HG03103 (cell line): ENCODE measurements at regions not wholly inside any gene's neighbourhood (a gene's known extent, or its start where the extent isn't known, plus 50 kb on each side); places are given as distances from the start of the nearest gene placed in this dataset.

ENCODE experiments used
- ATAC-seq: cut with Tn5 transposase; IDR thresholded peaks from one replicate; pipeline ENCODE4 v1.9.1; 2021; ENCODE audit warnings: low read depth; ENCODE audit not compliant: unreplicated experiment

DNA sequence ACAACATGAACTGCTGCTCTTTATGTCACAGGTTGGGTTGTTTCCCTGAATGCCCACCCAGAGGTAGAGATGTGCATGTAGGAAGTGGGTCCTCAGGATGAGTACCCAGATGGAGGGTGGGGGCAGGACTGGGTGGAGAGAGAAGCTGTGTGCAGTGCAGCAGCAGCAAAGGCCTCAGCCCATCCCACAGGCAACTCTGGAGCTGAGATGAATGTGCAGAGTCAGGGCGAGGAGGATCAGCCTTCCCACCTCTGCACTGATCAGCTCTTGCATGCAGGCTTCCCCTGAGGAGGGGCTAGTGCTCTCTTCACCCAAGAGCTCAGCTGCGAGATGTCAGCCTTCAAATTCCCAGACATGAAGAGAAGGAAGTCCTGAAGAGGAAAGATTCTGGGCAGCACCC lies 326.2 kb upstream of the RAB6C start:
- ATAC-seq = no peak

DNA sequence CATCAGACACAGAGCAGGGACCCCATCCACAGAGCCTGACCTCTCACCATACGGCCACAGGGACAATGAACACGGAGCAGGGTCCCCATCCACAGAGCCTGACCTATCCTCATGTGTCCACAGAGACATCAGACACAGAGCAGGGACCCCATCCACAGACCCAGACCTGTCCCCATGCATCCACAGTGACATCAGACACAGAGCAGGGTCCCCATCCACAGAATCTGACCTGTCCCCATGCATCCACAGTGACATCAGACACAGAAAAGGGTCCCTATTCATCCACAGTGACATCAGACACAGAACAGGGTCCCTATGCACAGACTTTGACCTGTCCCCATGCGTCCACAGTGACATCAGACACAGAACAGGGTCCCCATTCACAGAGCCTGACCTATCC lies 325.1 kb upstream of the RAB6C start:
- no peak for ATAC-seq

DNA sequence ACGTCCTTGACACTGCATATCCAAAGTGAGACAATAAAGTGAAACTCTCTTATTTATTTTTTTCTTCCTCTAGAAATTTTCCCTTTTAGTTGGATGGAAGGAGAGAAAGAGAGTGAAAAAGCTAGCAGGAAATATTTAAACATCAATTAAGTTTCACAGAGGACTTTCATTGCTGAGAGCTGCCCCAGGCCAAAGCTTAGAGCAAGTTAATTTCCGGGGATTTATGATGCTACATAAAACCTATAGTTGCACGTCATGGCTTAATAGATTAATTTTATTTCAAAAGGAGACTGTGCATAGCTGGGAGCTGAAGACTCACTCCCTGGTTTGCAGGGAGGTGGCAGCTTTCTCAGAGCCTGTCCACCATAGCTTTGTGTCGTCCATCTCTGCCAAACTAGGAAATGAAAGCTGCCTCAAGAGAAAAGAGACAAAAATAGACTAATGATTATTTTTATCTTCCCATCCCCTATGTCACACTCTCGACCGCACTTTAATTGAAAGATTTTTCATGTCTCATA lies 323.3 kb upstream of the RAB6C start:
- ATAC-seq = no peak

DNA sequence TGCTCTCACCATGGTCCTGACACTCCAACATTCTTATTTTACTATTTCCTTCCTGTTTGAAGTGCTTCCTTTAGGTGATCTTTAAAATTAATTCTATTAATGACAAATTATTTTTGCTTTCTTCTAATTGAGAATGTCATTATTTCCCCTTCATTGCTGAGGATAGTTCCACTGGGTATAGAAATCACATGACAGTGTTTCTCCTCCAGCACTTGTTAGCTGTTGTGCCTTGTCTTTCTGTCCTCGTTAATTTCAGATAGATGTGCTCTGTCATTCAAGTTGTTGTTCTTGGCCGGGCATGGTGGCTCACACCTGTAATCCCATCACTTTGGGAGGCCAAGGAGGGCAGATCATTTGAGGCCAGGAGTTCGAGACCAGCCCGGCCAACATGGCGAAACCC lies 321.0 kb upstream of the RAB6C start:
- no peak for ATAC-seq

DNA sequence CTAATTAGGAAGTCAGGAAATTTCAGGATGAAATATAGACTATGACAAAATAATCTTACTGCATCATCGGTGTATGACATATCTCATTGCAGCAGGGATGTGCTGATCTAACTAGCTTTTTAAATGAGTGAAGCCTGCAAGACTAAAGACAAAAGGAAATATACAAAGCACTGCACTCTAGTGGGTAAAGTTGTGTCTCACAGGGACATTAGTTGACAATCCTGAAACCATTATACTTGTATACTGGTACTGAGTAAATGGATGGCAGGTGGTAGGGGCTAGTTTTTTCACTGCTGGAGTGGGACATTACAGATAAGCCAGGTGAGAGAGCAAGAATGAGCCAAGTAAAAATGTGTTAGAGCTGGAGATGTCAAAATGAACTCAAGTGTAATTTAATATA lies 317.5 kb upstream of the RAB6C start:
- ATAC-seq = no peak

DNA sequence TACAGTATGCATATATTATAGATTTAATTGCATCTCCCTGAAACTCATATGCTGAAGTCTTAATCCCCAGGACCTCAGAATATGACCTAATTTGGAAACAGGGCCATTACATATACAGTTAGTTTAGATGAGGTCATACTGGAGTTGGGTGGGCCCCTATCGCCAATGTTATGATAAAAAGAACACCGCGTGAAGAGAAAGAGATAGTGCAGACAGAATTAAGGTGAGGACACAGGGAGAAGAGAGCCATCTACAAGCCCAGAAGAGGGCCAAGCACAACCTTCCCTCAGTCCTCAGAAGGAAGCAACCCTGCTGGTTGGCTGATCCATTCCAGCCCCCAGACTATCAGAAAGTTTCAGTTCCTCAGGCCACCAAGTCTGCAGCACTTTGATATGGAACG lies 311.9 kb upstream of the RAB6C start:
- ATAC-seq = no peak

DNA sequence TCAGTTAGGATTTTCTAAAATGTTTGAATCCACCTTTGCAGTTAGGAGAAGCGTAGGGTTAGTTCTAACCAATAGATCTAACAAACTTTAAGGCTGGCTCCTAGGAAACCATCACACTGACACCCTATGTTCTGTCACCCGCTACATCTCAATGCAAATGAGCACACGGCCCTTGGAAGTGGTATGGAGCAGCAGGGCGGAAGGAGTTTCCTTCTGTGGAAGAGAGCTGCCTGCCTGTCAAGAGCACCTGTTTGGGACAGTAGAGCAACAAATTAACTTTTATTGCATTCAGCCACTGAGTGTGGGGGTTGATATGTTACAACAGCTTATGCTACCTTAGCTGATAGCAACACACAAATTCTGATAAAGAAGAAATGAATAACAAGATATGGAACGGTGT lies 306.9 kb upstream of the RAB6C start:
- no peak for ATAC-seq

DNA sequence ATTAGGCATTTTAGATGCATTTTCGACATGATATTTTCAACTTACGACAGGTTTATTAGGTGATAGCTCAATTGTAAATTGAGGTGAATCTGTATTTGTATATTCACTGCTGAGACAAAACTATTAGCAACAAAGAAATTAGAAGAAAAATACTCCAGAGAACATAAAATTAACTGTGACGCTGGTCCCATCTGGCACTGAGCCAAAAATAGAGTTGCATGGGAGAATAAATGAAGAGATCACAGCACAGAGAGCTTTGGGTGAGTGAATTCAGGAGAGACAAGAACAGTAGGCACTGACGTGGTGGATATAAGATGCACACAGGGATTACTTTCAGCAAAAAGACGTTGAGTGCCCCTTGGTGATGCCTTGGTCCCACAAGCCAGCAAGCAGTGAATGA lies 306.2 kb upstream of the RAB6C start:
- ATAC-seq = no peak

DNA sequence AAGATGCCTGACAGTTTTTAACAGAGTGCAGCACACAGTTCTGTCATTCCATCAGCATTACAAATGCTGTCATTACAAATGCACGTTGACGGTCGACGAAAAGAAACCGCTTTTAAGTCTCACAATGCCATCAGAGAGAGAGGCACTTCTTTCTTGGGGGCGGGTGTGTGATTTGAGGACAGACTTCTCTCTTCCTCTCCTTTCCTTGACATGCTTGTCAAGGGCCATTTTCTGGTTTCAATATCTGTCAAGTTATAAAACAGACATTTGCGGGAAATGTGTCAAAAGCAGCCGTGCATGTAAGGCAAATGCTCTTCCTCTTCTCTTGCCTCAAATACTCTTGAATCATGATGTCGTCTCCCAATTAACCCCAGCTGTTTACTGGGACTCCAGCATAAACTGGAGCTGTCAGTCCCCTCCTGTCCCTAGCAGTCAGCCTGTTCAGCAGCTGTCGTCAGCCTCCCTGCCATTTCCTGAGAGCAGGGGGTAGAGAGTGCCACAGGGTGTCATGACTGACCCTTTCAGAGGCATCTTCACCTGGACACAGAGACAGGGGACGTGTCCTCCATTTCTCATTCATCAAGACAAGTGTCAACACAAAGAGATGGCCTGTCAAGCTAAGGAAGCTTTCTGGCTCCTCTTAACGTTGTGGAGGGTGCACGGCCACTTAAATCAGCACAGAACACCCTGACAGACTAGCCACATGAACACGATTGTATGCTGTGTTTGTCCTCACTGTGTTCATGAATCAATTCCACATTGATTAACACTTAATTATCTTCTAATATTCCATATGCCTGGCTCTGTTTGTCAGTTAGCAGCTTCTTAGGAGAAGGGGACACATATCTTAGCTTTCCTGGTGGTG lies 305.4 kb upstream of the RAB6C start:
- ATAC-seq = no peak

DNA sequence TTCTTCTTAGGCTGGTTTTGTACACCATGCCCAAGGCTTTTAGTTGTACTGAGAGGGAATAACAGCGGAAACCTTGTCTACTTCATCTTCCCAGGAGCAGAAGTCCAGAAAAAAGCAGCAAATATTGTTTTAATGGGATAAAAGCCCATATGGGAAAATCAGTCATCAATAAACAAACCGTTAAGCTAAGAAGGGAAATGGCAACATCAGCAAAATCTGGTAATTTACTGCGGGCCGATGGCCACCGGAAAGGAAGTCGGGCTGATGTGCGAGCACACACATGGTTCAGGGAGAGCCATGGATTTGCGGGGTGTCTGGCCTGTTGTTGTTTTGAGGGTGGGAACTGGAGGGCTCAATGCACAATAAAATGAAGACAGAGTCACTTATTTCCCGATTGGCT lies 300.7 kb upstream of the RAB6C start:
- no peak for ATAC-seq

DNA sequence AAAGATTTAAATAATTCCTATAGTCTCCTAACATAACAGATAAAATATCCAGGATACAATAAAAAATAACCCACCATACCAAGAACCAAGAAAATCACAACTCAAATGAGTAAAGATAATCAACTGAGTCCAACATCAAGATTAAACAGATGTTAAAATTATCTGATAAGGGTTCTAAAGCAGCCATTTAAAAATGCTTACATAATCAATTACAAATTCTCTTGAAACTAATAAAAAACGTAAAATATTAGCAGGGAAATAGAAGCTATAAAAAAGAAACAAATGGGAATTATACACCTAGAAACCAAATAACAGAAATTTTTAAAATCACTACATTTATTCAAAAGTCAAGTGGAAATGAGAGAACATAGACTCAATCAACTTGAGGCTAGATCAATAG lies 297.7 kb upstream of the RAB6C start:
- ATAC-seq = no peak

DNA sequence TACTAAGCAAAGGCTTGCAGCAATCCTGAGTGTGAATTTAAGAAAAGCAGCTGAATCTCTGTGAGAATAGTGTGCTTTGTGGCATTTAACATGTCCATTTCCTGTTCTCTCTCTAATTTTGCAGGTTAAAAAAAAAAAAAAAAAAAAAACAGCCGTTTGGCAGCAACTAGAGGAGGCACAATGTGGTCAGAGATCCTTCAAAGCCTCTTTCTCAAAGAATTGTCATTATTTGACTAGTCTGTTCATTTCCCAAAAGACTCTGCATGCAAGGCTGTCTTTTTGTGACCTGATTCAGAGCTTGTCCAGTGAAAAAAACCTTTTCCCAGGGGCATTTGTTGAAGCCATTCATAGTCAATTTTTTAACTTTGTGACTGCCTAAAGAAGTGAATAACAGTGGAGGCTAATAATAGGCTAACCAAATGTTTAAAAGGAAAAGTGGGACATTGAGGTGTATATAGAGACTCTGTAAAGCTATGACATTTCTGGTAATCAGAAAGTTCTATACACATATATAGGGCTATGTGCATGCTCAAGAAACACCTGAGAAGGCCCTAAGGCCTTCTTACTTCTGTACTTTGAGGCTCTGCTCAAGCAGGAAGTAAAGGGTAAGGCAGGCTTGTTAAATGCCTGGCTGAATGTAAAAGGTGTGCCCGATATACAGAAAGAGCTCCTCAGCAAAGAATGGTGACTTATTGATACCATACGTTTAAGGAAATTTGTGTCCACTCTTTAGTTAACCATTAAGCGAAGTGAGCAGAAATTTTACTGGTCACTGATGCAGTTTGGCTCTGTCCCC lies 289.6 kb upstream of the RAB6C start:
- ATAC-seq = no peak

DNA sequence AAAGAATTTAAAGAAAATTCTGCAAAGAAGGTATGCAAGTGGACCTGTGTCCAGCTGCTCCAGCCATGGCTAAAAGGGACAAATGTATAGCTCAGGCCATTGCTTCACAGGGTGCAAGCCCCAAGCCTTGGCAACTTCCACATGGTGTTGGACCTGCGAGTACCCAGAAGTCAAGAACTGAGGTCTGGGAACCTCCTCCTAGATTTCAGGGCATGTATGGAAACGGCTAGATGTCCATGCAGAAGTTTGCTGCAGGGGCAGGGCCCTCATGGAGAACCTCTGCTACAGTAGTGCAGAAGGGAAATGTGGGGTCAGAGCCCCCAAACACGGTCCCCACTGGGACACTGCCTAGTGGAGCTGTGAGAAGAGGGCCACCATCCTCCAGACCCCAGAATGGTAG lies 284.0 kb upstream of the RAB6C start:
- no peak for ATAC-seq

DNA sequence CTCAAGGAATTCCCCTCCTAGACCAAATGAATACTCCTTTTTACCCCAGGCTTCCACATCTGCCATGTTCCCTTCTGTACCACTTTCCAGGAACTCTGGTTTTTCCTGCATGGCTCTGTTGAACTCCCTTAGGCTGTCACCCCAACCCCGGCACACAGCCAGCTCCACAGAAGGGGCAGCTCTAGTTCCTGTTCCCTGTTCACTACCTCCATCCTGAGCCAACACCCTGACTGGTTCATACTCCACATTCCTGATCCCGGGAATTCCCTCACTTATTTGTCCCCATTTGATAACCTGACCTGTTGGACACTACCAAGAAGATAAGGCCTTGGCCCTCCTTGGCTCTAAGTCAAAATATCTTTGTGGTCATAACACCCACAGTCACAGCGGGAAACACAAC lies 280.9 kb upstream of the RAB6C start:
- no peak for ATAC-seq

DNA sequence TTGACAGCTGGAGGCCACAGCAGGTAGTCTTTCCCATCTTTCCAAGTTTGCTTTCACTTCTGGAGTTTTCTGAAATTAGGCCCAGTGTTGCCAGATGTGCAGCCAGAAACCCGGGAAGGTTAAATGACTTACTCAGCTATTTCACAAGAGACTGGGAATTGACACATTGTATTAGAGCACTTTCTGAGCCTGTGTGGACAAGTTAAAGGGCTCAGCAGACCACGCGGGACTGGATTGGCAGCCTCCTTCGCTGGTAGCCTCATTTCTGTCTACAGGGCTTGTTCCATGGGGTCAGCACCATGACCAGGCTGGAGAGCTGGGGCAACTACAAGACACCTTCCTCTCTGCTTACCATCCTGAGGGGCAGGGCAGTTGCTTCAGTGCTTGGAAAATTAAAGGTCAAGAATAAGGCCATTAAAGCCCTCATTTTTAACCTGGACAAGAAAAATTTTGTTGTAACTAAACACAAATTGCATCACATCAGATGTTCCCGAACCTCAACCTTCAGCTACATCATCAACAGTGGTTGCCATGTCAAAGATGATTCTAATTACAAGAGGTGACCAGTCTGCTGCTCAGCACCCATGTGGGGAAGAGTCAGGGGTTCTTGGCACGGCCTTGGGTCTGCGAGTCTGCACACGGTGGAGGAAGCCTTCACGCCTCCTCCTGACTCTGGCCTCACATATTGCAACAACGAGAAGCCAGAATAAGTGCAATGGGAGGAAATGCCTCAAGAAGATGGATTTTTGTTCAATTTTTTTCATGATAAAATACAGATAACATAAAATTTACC lies 279.5 kb upstream of the RAB6C start:
- no peak for ATAC-seq

DNA sequence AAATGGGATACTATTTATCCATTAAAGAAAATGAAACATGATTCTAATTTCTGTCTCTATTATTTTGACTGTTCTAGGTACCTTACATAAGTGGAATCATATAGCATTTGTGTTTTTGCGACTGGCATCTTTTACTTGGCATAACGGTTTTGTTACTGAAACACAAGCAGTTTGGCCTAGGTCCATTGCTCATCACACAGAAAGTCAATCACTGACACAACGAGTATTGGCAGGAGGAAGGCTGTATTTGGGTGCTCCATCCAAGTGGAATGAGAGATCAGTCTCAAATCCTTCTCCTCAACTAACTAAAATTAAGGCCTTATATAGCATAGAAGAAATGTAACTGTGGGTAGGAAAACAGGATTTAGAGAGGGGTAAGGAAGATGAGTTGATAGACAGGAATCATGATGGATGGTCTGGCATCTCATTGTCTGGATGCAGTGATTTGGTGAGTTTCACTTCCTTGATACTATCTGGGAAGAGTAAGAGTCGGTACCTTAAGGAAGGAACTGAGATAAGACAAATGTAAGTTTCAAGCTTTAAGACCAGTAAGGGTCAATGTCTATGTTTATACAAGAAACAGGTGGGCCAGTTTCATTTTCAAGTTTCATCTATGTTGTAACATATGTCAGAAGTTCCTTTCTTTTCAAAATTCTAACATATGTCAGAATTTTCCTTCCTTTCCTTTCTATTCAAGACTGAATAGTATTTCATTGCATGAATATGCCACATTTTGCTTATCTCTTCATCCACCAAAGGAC lies 276.9 kb upstream of the RAB6C start:
- no peak for ATAC-seq

DNA sequence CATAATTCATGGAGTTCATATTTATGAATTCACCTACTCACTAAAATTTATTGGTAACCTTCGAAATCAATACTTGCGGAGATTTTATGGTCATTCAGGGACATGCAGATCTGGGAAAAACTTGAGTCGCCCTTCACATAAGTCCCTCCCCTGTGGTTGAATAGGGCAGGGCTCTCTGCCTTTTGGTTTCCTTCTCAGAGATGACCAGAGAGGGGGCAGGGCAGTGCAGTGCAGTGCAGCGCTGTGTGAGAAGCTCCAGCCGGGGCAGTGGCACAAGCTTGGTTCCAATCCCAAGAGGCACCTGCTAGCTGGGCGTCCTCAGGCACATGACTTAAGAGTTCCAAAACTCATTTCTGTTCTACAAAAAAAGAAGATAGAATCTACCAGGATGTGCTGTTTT lies 274.4 kb upstream of the RAB6C start:
- no peak for ATAC-seq

DNA sequence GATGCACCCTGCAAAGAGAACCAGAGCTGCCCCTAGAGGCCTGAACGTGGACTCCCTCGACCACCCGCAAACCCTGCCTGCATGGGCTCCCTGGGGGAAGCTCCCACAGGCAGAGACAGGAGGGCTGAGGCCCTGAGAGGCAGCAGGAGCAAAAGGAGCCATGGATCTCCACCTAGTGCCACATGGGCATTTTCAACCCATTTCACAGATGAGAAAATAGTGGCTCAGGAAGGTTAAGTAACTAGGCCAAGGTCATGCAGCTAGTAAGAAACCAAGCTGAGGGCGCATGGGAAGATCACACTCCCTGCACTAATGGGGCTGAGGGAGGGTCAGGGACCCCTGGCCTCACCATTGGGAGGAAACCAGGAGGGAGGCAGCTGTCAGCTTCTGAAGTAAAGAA lies 271.7 kb upstream of the RAB6C start:
- no peak for ATAC-seq

DNA sequence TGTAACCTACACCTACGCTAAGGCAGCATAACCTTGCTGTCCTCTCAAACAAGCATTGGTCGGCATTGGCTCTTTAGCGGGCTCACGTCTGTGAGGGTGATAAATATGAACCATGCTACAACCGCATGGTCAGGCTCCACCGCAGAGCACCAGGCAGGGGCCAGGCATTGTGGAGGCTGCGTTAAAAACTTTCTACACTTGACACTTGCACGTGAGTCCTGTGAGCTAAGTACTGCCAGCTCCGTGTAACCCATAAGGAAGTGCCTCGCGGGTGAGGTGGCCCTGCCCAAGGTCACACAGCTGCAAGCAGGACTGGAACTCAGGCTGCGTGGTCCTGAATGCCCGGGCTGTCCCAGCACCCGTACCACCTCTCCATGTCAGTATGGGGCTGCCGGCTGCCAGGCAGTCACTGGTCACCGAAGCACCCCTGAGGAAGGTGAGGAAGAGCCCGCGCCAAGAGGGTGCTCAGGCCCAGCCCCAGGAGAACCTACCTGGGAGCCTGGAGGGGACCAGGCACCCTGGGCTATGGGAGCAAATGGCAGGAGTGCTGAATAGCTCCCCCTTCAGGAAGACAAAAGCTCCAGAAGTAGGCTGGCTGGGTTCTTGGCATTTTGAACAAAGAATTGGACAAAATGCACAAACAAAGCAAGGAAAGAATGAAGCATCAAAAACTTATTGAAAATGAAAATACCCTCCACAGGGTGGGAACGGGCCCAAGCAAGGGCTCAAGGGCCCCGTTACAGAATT lies 271.1 kb upstream of the RAB6C start:
- ATAC-seq = no peak
